HG03045 (cell line): ENCODE measurements at regions not wholly inside any gene's neighbourhood (a gene's known extent, or its start where the extent isn't known, plus 50 kb on each side); places are given as distances from the start of the nearest gene placed in this dataset.
"Not testable (repeated sequence)": the region's sequence is repeated elsewhere in the genome, so short reads cannot be mapped to it uniquely, and the experiment has no call there.

ENCODE experiments used
- ATAC-seq: cut with Tn5 transposase; IDR thresholded peaks from one replicate; pipeline ENCODE4 v1.9.1; 2021; ENCODE audit warnings: mild to moderate bottlenecking, moderate library complexity; ENCODE audit not compliant: unreplicated experiment

GRCh38 chr10:131820626-131821025 is 80.2 kb upstream of the PPP2R2D start:
- ATAC-seq: no peak

GRCh38 chr10:131821378-131822012 is 79.3 kb upstream of the PPP2R2D start:
- ATAC-seq: no peak

- ATAC-seq: no peak
Measured at GRCh38 chr10:131822013-131822691, 78.7 kb upstream of the PPP2R2D start.

GRCh38 chr10:131822692-131823245 is 78.0 kb upstream of the PPP2R2D start:
- no peak for ATAC-seq

GRCh38 chr10:131823601-131824099 is 77.2 kb upstream of the PPP2R2D start:
- not testable (repeated sequence) for ATAC-seq

GRCh38 chr10:131824371-131825149 is 76.2 kb upstream of the PPP2R2D start:
- ATAC-seq: no peak

GRCh38 chr10:131825150-131825848 is 75.5 kb upstream of the PPP2R2D start:
- ATAC-seq: no peak

- no peak for ATAC-seq
Measured at GRCh38 chr10:131825960-131826650, 74.7 kb upstream of the PPP2R2D start.

GRCh38 chr10:131829156-131829930 is 71.5 kb upstream of the PPP2R2D start:
- ATAC-seq: no peak

GRCh38 chr10:131830446-131831130 is 70.2 kb upstream of the PPP2R2D start:
- ATAC-seq: no peak

- ATAC-seq: no peak
Measured at GRCh38 chr10:131831561-131831960, 69.2 kb upstream of the PPP2R2D start.

GRCh38 chr10:131832056-131832685 is 68.6 kb upstream of the PPP2R2D start:
- no peak for ATAC-seq

- no peak for ATAC-seq
Measured at GRCh38 chr10:131833013-131833412, 67.8 kb upstream of the PPP2R2D start.

- ATAC-seq: no peak
Measured at GRCh38 chr10:131833446-131834080, 67.2 kb upstream of the PPP2R2D start.

GRCh38 chr10:131834152-131834810 is 66.5 kb upstream of the PPP2R2D start:
- ATAC-seq: no peak

- no peak for ATAC-seq
Measured at GRCh38 chr10:131838966-131839742, 61.7 kb upstream of the PPP2R2D start.
